ENCODE measurements at regions not wholly inside any gene's neighbourhood (a gene's known extent, or its start where the extent isn't known, plus 50 kb on each side); places are given as distances from the start of the nearest gene placed in this dataset.

DNA sequence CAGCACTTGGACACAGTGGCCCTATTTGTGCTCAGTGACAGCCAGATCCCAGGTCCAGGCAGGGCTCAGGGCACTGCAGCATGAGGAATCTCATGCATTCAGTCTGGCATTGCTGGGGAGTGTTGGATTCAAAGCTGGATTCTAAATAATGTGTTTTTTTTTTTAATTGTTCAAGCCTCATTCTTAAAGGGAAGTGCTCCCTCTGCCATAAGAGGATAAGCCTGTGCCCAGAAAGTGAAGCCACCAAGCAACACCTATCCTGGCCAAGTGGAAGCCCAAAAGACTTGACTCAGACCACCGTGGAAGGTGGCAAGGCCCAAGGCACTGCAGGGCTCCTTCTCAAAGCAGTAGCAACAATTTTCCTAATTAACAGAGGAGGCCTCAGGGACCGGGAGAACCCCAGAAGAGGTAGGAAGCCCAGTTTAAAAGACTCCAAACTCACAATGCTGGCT lies 135.6 kb downstream of the ACTL7B start:
- Histone ChIP-seq H3K9ac (ENCODE audit: insufficient read depth in 1 of 2, low read length in 2 of 2) (no peak overlapping the region), H3K27ac (ENCODE audit: low read depth in 1 of 2, low read length in 1 of 2) (no peak overlapping the region), H3K4me1 (ENCODE audit: control insufficient read depth in 5 of 5, insufficient read depth in 5 of 5, low read length in 5 of 5) (no peaks in the 10 kb centered on the region), H3K27me3 (ENCODE audit: control insufficient read depth in 3 of 3, insufficient read depth in 3 of 3, low read length in 2 of 3) (no peaks in the 10 kb centered on the region), H3K4me3 (no peak overlapping the region), H3K36me3 (ENCODE audit: control insufficient read depth in 4 of 4, insufficient read depth in 4 of 4, low read length in 4 of 4) (no peaks in the 10 kb centered on the region), H3K9me3 (ENCODE audit: control insufficient read depth in 4 of 4, insufficient read depth in 3 of 4, low read length in 3 of 4) (no peaks in the 10 kb centered on the region)
- ATAC-seq (ENCODE audit: insufficient read depth, low FRiP score) (no peak), DNase-seq (no peak)
- WGBS, 2 donors: 33 to 69% methylated on average over 2 of the region's 2 CpGs
- TF ChIP-seq, protein P1, sequence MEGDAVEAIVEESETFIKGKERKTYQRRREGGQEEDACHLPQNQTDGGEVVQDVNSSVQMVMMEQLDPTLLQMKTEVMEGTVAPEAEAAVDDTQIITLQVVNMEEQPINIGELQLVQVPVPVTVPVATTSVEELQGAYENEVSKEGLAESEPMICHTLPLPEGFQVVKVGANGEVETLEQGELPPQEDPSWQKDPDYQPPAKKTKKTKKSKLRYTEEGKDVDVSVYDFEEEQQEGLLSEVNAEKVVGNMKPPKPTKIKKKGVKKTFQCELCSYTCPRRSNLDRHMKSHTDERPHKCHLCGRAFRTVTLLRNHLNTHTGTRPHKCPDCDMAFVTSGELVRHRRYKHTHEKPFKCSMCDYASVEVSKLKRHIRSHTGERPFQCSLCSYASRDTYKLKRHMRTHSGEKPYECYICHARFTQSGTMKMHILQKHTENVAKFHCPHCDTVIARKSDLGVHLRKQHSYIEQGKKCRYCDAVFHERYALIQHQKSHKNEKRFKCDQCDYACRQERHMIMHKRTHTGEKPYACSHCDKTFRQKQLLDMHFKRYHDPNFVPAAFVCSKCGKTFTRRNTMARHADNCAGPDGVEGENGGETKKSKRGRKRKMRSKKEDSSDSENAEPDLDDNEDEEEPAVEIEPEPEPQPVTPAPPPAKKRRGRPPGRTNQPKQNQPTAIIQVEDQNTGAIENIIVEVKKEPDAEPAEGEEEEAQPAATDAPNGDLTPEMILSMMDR (IDR thresholded peaks at IDR 0.05; ENCODE audit: control extremely low read depth, extremely low read depth): no peak

DNA sequence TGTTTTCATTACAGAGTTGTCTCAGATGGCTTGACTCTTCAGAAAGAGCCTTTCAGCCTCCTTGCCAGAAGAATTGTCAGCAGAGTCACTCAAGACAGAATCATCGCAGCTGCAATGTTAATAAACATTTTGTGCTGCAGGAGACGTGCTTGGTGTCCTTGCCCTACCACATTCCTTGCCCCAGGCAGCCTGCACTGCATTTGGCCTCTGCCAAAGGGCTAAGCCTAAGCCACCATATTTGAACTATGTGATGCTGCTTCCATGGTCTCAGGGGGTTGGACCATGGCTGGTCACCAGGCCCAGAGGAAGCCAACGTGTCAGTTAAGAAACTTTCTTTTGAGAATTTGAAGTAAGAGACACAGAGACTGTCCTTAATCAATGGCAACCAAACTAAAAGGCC lies 145.4 kb downstream of the ACTL7B start:
- Histone ChIP-seq H3K9me3 (ENCODE audit: control insufficient read depth in 4 of 4, insufficient read depth in 3 of 4, low read length in 3 of 4) (peaks cover 0 to 5% (median 0%) of the 10 kb centered on the region in 4 donors), H3K27me3 (ENCODE audit: control insufficient read depth in 3 of 3, insufficient read depth in 3 of 3, low read length in 2 of 3) (no peaks in the 10 kb centered on the region), H3K36me3 (ENCODE audit: control insufficient read depth in 4 of 4, insufficient read depth in 4 of 4, low read length in 4 of 4) (no peaks in the 10 kb centered on the region), H3K4me1 (ENCODE audit: control insufficient read depth in 5 of 5, insufficient read depth in 5 of 5, low read length in 5 of 5) (no peaks in the 10 kb centered on the region), H3K27ac (ENCODE audit: low read depth in 1 of 2, low read length in 1 of 2) (no peak overlapping the region), H3K4me3 (no peak overlapping the region), H3K9ac (ENCODE audit: insufficient read depth in 1 of 2, low read length in 2 of 2) (no peak overlapping the region)
- DNase-seq: no peak
- TF ChIP-seq, protein P1 (IDR thresholded peaks at IDR 0.05; ENCODE audit: control extremely low read depth, extremely low read depth): no peak
- 75% methylated on average over 3 of the region's 3 CpGs for WGBS, 2 donors
- no peak for ATAC-seq (ENCODE audit: insufficient read depth, low FRiP score)

DNA sequence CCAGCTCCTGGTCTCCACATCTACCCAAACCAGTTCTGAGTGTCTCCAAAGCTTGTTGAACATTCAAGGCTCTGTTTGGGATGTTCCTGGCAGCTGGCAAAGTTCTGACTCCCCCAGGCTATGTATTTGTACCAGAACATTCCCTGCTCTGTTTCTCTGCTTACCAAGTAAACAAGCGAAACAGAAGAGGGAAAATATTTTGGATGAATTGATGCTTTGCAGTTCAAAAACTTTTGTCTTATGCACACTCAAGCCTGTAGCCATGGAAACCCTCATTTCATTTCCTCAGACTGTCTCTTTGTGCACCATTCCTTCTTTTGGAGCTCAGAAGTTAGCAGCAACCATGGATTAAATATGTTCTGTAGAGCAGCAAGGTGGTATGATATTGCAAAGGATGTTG lies 145.8 kb downstream of the ACTL7B start:
- no peaks in the 10 kb centered on the region for H3K4me1 ChIP-seq (ENCODE audit: control insufficient read depth in 5 of 5, insufficient read depth in 5 of 5, low read length in 5 of 5)
- H3K9ac ChIP-seq (ENCODE audit: insufficient read depth in 1 of 2, low read length in 2 of 2): no peak overlapping the region
- 87 to 88% methylated on average over 1 of the region's 1 CpG for WGBS, 2 donors
- peaks cover 0 to 5% (median 0%) of the 10 kb centered on the region in 4 donors for H3K9me3 ChIP-seq (ENCODE audit: control insufficient read depth in 4 of 4, insufficient read depth in 3 of 4, low read length in 3 of 4)
- TF ChIP-seq, protein P1 (IDR thresholded peaks at IDR 0.05; ENCODE audit: control extremely low read depth, extremely low read depth): no peak
- H3K27ac ChIP-seq (ENCODE audit: low read depth in 1 of 2, low read length in 1 of 2): no peak overlapping the region
- ATAC-seq (ENCODE audit: insufficient read depth, low FRiP score): no peak
- H3K36me3 ChIP-seq (ENCODE audit: control insufficient read depth in 4 of 4, insufficient read depth in 4 of 4, low read length in 4 of 4): no peaks in the 10 kb centered on the region
- DNase-seq: no peak
- no peak overlapping the region for H3K4me3 ChIP-seq
- no peaks in the 10 kb centered on the region for H3K27me3 ChIP-seq (ENCODE audit: control insufficient read depth in 3 of 3, insufficient read depth in 3 of 3, low read length in 2 of 3)

DNA sequence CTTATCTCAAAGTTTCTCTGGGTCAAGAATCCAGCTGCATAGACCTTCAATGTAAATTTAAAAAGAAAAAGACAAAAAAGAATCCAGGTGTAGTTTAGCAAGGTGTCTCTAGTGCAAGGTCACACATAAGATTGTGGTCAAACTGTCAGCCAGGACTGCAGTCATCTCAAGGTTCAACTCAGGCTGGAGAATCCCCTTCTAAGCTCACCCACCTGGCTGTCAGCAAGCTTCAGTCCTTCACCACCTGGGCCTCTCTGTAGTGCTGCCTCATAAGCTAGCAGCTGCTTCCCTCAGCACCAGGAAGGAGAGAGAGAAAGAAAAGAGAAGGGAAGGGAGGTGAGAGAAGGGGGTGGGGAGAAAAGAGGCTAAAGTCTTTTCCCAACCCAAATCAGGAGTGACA lies 146.7 kb downstream of the ACTL7B start:
- no peak for DNase-seq
- no peak for ATAC-seq (ENCODE audit: insufficient read depth, low FRiP score)

More for the DNA sequence above, 146.7 kb downstream of the ACTL7B start:
- Histone ChIP-seq H3K9ac (ENCODE audit: insufficient read depth in 1 of 2, low read length in 2 of 2) (no peak overlapping the region), H3K27me3 (ENCODE audit: control insufficient read depth in 3 of 3, insufficient read depth in 3 of 3, low read length in 2 of 3) (no peaks in the 10 kb centered on the region), H3K27ac (ENCODE audit: low read depth in 1 of 2, low read length in 1 of 2) (no peak overlapping the region), H3K9me3 (ENCODE audit: control insufficient read depth in 4 of 4, insufficient read depth in 3 of 4, low read length in 3 of 4) (peaks cover 0 to 5% (median 0%) of the 10 kb centered on the region in 4 donors), H3K36me3 (ENCODE audit: control insufficient read depth in 4 of 4, insufficient read depth in 4 of 4, low read length in 4 of 4) (no peaks in the 10 kb centered on the region), H3K4me1 (ENCODE audit: control insufficient read depth in 5 of 5, insufficient read depth in 5 of 5, low read length in 5 of 5) (no peaks in the 10 kb centered on the region), H3K4me3 (no peak overlapping the region)
- TF ChIP-seq, protein P1 (IDR thresholded peaks at IDR 0.05; ENCODE audit: control extremely low read depth, extremely low read depth): no peak
